Kidney capillary endothelial cell (primary cell): ENCODE measurements at regions not wholly inside any gene's neighbourhood (a gene's known extent, or its start where the extent isn't known, plus 50 kb on each side); places are given as distances from the start of the nearest gene placed in this dataset.
"Not testable (repeated sequence)": the region's sequence is repeated elsewhere in the genome, so short reads cannot be mapped to it uniquely, and the experiment has no call there.

Experiments used
- DNase-seq: peaks from one replicate; pipeline ENCODE4 v3.0.0-alpha.2; 2018; ENCODE audit warnings: low spot score

GRCh38 chr11:38894201-38894600, 2296.2 kb upstream of the RAG2 start:
- not testable (repeated sequence) for DNase-seq

- no peak for DNase-seq
These were observed 2286.3 kb upstream of the RAG2 start for GRCh38 chr11:38884145-38884865.

- no peak for DNase-seq
These were observed 2269.3 kb upstream of the RAG2 start for GRCh38 chr11:38867338-38867737.

- no peak for DNase-seq
These were observed 2267.9 kb upstream of the RAG2 start for GRCh38 chr11:38865922-38866321.

- no peak for DNase-seq
These were observed 2245.0 kb upstream of the RAG2 start for GRCh38 chr11:38842991-38843390.

- no peak for DNase-seq
These were observed 2241.0 kb upstream of the RAG2 start for GRCh38 chr11:38839071-38839470.

- no peak for DNase-seq
These were observed 2237.9 kb upstream of the RAG2 start for GRCh38 chr11:38835966-38836365.

GRCh38 chr11:38824573-38824972, 2226.5 kb upstream of the RAG2 start:
- no peak for DNase-seq

- not testable (repeated sequence) for DNase-seq
These were observed 2223.8 kb upstream of the RAG2 start for GRCh38 chr11:38821786-38822185.

GRCh38 chr11:38819981-38820380, 2221.9 kb upstream of the RAG2 start:
- DNase-seq: no peak

- no peak for DNase-seq
These were observed 2220.7 kb upstream of the RAG2 start for GRCh38 chr11:38818720-38819119.

GRCh38 chr11:38814670-38815069, 2216.6 kb upstream of the RAG2 start:
- no peak for DNase-seq

- no peak for DNase-seq
These were observed 2211.5 kb upstream of the RAG2 start for GRCh38 chr11:38809521-38809920.

GRCh38 chr11:38796281-38796680, 2198.2 kb upstream of the RAG2 start:
- DNase-seq: no peak

GRCh38 chr11:38795027-38795426, 2197.0 kb upstream of the RAG2 start:
- no peak for DNase-seq

- DNase-seq: peak; percentile 58
These were observed 2193.4 kb upstream of the RAG2 start for GRCh38 chr11:38791346-38791961.

- no peak for DNase-seq
These were observed 2190.5 kb upstream of the RAG2 start for GRCh38 chr11:38788561-38788960.

- DNase-seq: no peak
These were observed 2186.1 kb upstream of the RAG2 start for GRCh38 chr11:38784164-38784563.

- DNase-seq: no peak
These were observed 2168.8 kb upstream of the RAG2 start for GRCh38 chr11:38766796-38767195.

- DNase-seq: no peak
These were observed 2161.4 kb upstream of the RAG2 start for GRCh38 chr11:38759394-38759793.

GRCh38 chr11:38756537-38756936, 2158.5 kb upstream of the RAG2 start:
- DNase-seq: no peak

- no peak for DNase-seq
These were observed 2153.4 kb upstream of the RAG2 start for GRCh38 chr11:38751421-38751820.

GRCh38 chr11:38746516-38746915, 2148.5 kb upstream of the RAG2 start:
- not testable (repeated sequence) for DNase-seq

- DNase-seq: no peak
These were observed 2125.3 kb upstream of the RAG2 start for GRCh38 chr11:38723361-38723760.
